Activated CD4-positive, alpha-beta T cell treated with anti-CD3 and anti-CD28 coated beads, Interleukin-2, amount 10 ng/mL, durations not matched to agents 7 days and 5 days (primary cell): ENCODE measurements at regions not wholly inside any gene's neighbourhood (a gene's known extent, or its start where the extent isn't known, plus 50 kb on each side); places are given as distances from the start of the nearest gene placed in this dataset.
"Not testable (repeated sequence)": the region's sequence is repeated elsewhere in the genome, so short reads cannot be mapped to it uniquely, and the experiment has no call there.

Experiments used
- CTCF ChIA-PET: fragments of 350-600 bp; sonication (Branson Sonifier 250); formaldehyde crosslinking; loops from one replicate; lab custom pipeline; 2021; ENCODE audit warnings: antibody characterized with exemption; lab: Charles Lee
- POLR2A ChIA-PET: fragments of 350-600 bp; sonication (Branson Sonifier 250); formaldehyde crosslinking; loops from one replicate; lab custom pipeline; 2021; ENCODE audit warnings: antibody characterized with exemption; lab: Charles Lee
- DNase-seq: peaks from one replicate; pipeline ENCODE4 v3.0.0-alpha.2; 2020
- H3K27ac Mint-ChIP-seq: one replicate; pipeline ENCODE4 v1.8.0; 2021; ENCODE audit warnings: mild to moderate bottlenecking, moderate library complexity, mixed read lengths
- H3K27me3 Mint-ChIP-seq: one replicate; pipeline ENCODE4 v1.8.0; 2021; ENCODE audit warnings: mixed read lengths
- H3K36me3 Mint-ChIP-seq: one replicate; pipeline ENCODE4 v1.8.0; 2021; ENCODE audit warnings: low read depth, mixed read lengths
- H3K4me1 Mint-ChIP-seq: one replicate; pipeline ENCODE4 v1.8.0; 2021; ENCODE audit warnings: mixed read lengths
- H3K4me3 Mint-ChIP-seq: one replicate; pipeline ENCODE4 v1.8.0; 2021; ENCODE audit warnings: mild to moderate bottlenecking, moderate library complexity, mixed read lengths
- H3K9me3 Mint-ChIP-seq: one replicate; pipeline ENCODE4 v1.8.0; 2021; ENCODE audit warnings: mixed read lengths

GRCh38 chr6:84892671-84893070 lies 128.3 kb upstream of the TBX18 start:
- H3K36me3 Mint-ChIP-seq, result no peaks in the 10 kb centered on the region
- ChIA-PET POLR2A (no interaction called here), CTCF (no interaction called here)
- no peaks in the 10 kb centered on the region for H3K27me3 Mint-ChIP-seq
- no peak for DNase-seq
- no peak overlapping the region for H3K4me3 Mint-ChIP-seq
- no peaks in the 10 kb centered on the region for H3K4me1 Mint-ChIP-seq
- no peak overlapping the region for H3K27ac Mint-ChIP-seq
- no peaks in the 10 kb centered on the region for H3K9me3 Mint-ChIP-seq

GRCh38 chr6:84882768-84883766 lies 118.7 kb upstream of the TBX18 start:
- DNase-seq, result no peak
- ChIA-PET CTCF (no interaction called here), POLR2A (no interaction called here)
- Mint-ChIP-seq H3K4me1 (no peaks in the 10 kb centered on the region), H3K9me3 (no peaks in the 10 kb centered on the region), H3K27ac (no peak overlapping the region), H3K27me3 (no peaks in the 10 kb centered on the region), H3K36me3 (no peaks in the 10 kb centered on the region), H3K4me3 (no peak overlapping the region)

GRCh38 chr6:84879385-84879784 lies 115.0 kb upstream of the TBX18 start:
- CTCF ChIA-PET, H3K4me3 Mint-ChIP-seq, POLR2A ChIA-PET, H3K36me3 Mint-ChIP-seq, H3K9me3 Mint-ChIP-seq, H3K27me3 Mint-ChIP-seq, H3K27ac Mint-ChIP-seq, H3K4me1 Mint-ChIP-seq, DNase-seq: not testable (repeated sequence)

- no peaks in the 10 kb centered on the region for H3K4me1 Mint-ChIP-seq
- ChIA-PET CTCF (interaction anchor here (0.7 kb wide), 1 partner anchor 17 kb away, joined by 3 read pairs; no protein-coding TSS in a partner anchor), POLR2A (no interaction called here)
- H3K4me3 Mint-ChIP-seq, result no peak overlapping the region
- no peaks in the 10 kb centered on the region for H3K27me3 Mint-ChIP-seq
- no peak overlapping the region for H3K27ac Mint-ChIP-seq
- no peaks in the 10 kb centered on the region for H3K36me3 Mint-ChIP-seq
- no peak for DNase-seq
- H3K9me3 Mint-ChIP-seq, result no peaks in the 10 kb centered on the region
Measured at GRCh38 chr6:84877515-84878210, 113.3 kb upstream of the TBX18 start.

DNA sequence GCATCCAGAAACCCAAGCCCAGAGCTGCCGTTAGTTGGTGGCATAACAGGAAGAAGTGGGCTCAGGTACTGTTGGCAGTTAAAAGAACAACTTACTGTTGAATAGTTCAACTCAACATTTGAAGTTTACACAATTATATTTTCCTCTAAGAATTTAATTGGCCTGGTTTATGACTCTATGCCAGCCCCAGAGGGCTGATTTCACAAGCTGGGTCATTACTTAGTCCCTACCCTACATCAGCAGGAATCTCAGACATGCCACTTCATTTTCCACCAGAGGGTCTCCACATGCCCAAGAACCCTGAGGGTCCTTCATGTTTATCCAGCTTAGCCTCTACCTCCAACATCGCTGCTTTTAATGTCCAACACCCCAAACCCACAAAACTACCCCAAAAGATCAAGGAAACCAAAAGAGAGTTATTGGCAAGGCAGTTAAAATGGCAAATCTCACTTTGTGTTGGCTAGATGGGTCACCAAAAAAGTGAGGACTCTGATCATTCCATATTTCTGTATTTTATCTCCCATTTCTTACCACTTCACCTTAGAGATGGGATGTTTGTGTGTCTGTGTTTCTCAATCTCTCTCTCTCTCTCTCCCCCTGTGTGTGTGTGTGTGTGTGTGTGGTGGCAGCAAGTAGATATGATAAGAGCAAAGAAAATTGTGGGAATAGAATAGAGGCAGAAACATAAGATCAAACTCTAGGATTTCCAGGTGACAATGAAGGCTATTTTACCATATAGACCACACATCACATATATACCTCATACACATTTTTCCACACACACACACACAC lies 112.5 kb upstream of the TBX18 start:
- Mint-ChIP-seq H3K36me3 (no peaks in the 10 kb centered on the region), H3K9me3 (no peaks in the 10 kb centered on the region), H3K27ac (no peak overlapping the region), H3K4me3 (no peak overlapping the region), H3K27me3 (no peaks in the 10 kb centered on the region), H3K4me1 (no peaks in the 10 kb centered on the region)
- no peak for DNase-seq
- POLR2A ChIA-PET, result no interaction called here
- CTCF ChIA-PET, result interaction anchor here (0.7 kb wide), 1 partner anchor 18 kb away, joined by 3 read pairs; no protein-coding TSS in a partner anchor

- ChIA-PET CTCF (no interaction called here), POLR2A (no interaction called here)
- no peaks in the 10 kb centered on the region for H3K4me1 Mint-ChIP-seq
- H3K27me3 Mint-ChIP-seq, result no peaks in the 10 kb centered on the region
- no peak for DNase-seq
- no peaks in the 10 kb centered on the region for H3K36me3 Mint-ChIP-seq
- no peak overlapping the region for H3K27ac Mint-ChIP-seq
- H3K9me3 Mint-ChIP-seq, result no peaks in the 10 kb centered on the region
- H3K4me3 Mint-ChIP-seq, result no peak overlapping the region
Measured at GRCh38 chr6:84872996-84873723, 108.8 kb upstream of the TBX18 start.

DNA sequence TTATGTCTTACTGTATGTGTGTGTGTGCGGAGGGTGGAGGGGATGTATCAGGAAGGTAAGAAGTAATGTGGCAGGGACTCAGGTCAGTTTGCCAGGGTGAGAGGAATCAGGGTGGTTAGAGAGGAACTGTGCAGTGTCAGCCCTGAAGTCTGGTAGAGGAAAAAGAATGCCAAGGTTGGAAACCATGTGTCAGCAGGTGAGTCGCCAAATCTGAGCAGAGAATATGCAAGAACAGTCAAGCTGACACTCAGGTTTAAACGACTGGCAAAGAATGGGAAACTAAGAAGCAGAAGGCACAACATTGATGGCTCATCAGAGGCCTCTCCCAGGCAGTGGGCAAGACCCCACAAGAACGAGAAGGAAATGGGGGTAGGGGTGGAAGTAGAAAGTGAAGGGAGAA lies 107.5 kb upstream of the TBX18 start:
- H3K27me3 Mint-ChIP-seq, result no peaks in the 10 kb centered on the region
- no peaks in the 10 kb centered on the region for H3K4me1 Mint-ChIP-seq
- no peaks in the 10 kb centered on the region for H3K36me3 Mint-ChIP-seq
- H3K4me3 Mint-ChIP-seq, result no peak overlapping the region
- ChIA-PET POLR2A (no interaction called here), CTCF (no interaction called here)
- H3K27ac Mint-ChIP-seq, result no peak overlapping the region
- no peak for DNase-seq
- H3K9me3 Mint-ChIP-seq, result no peaks in the 10 kb centered on the region

- Mint-ChIP-seq H3K9me3 (no peaks in the 10 kb centered on the region), H3K4me3 (no peak overlapping the region), H3K4me1 (no peaks in the 10 kb centered on the region), H3K27ac (no peak overlapping the region), H3K27me3 (no peaks in the 10 kb centered on the region), H3K36me3 (no peaks in the 10 kb centered on the region)
- ChIA-PET POLR2A (no interaction called here), CTCF (no interaction called here)
- DNase-seq, result no peak
Measured at GRCh38 chr6:84870672-84871071, 106.3 kb upstream of the TBX18 start.

DNA sequence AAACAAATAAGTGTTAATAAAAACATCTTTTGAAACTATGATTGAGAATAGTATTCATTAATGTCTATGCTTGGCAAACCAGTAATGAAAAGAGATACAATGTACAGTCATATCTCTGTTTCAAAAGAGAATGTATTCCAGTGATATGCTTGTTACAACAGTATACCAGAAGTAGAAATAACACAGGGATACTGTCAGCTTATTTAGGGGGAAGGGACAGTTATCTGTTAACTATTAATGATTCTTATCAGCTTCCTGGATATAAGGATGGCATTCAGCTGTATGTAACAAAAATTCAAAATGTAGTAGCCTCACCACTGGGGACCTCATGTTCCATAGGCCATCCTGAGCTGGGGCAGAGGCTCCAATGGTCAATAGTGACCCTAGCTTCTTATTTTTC lies 103.8 kb upstream of the TBX18 start:
- H3K36me3 Mint-ChIP-seq, result no peaks in the 10 kb centered on the region
- CTCF ChIA-PET, result no interaction called here
- no peaks in the 10 kb centered on the region for H3K4me1 Mint-ChIP-seq
- H3K27ac Mint-ChIP-seq, result no peak overlapping the region
- no peaks in the 10 kb centered on the region for H3K27me3 Mint-ChIP-seq
- DNase-seq, result no peak
- no peaks in the 10 kb centered on the region for H3K9me3 Mint-ChIP-seq
- POLR2A ChIA-PET, result no interaction called here
- no peak overlapping the region for H3K4me3 Mint-ChIP-seq

DNA sequence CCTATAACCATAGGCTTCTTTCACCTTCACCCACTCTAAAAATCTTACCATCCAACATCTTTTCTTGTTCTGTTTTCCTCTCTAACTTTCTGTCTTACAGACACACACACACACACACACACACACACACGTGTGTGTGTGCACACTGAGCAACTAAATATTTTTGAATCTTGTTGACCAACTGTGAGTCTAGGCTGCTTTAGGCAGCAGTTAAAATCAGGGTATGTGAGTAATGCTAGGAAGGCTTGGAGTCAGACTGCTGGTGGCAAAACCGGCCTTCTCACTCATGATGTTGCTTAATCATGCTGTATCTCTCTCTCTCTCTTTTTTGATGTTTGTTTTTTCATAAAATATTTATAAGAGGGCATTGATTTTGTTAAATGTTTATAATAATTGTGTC lies 103.1 kb upstream of the TBX18 start:
- H3K9me3 Mint-ChIP-seq, result no peaks in the 10 kb centered on the region
- no peak overlapping the region for H3K4me3 Mint-ChIP-seq
- DNase-seq, result no peak
- no peaks in the 10 kb centered on the region for H3K4me1 Mint-ChIP-seq
- POLR2A ChIA-PET, result no interaction called here
- no peak overlapping the region for H3K27ac Mint-ChIP-seq
- H3K36me3 Mint-ChIP-seq, result no peaks in the 10 kb centered on the region
- CTCF ChIA-PET, result no interaction called here
- H3K27me3 Mint-ChIP-seq, result no peaks in the 10 kb centered on the region

DNA sequence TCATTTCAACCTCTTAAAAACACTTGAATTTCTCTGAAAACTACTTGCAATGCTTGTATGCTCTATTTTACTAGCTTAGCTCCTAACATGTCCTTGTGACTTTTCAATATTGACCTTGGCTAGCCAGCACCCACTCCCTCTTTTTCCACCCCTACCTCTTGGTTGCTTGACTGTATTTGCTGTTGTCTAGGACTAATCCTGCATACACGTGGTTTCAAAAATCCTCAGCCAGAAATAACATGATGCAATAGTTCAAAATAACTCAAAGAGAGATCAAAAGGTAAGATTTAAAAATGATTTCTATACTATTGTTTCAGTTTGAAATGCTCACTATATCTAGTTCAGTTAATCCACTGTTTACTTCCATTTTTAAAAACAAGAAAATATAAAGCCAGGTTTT lies 102.3 kb upstream of the TBX18 start:
- Mint-ChIP-seq H3K36me3 (no peaks in the 10 kb centered on the region), H3K27me3 (no peaks in the 10 kb centered on the region), H3K4me1 (no peaks in the 10 kb centered on the region), H3K27ac (no peak overlapping the region), H3K9me3 (no peaks in the 10 kb centered on the region), H3K4me3 (no peak overlapping the region)
- no peak for DNase-seq
- ChIA-PET CTCF (no interaction called here), POLR2A (no interaction called here)

DNA sequence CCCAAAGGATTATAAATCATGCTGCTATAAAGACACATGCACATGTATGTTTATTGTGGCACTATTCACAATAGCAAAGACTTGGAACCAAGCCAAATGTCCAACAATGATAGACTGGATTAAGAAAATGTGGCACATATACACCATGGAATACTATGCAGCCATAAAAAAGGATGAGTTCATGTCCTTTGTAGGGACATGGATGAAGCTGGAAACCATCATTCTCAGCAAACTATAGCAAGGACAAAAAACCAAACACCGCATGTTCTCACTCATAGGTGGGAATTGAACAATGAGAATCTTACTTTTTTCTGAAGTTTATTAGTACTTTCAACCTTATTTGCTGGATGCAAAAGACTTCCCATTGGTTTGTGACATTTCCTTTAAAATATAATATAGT lies 101.0 kb upstream of the TBX18 start:
- H3K27me3 Mint-ChIP-seq, DNase-seq, H3K27ac Mint-ChIP-seq, H3K4me3 Mint-ChIP-seq, H3K4me1 Mint-ChIP-seq, CTCF ChIA-PET, H3K9me3 Mint-ChIP-seq, POLR2A ChIA-PET, H3K36me3 Mint-ChIP-seq: not testable (repeated sequence)
